Astrocyte (in vitro differentiated cells and primary cell): ENCODE measurements at regions not wholly inside any gene's neighbourhood (a gene's known extent, or its start where the extent isn't known, plus 50 kb on each side); places are given as distances from the start of the nearest gene placed in this dataset.
"Not testable (repeated sequence)": the region's sequence is repeated elsewhere in the genome, so short reads cannot be mapped to it uniquely, and the experiment has no call there.

Experiments used
- CTCF ChIP-seq: IDR thresholded peaks from 2 replicates; pipeline ENCODE4 v1.5.1; 2011; ENCODE audit warnings: low read depth, mild to moderate bottlenecking, inconsistent platforms, low read length, moderate library complexity; ENCODE audit not compliant: insufficient read depth
- EZH2 ChIP-seq: IDR thresholded peaks from 2 replicates; pipeline ENCODE4 v1.6.1; 2012; ENCODE audit warnings: mild to moderate bottlenecking, low read length, inconsistent platforms; ENCODE audit not compliant: insufficient read depth

GRCh38 chr16:29255957-29256356 is 150.6 kb downstream of the NPIPB11 start:
- not testable (repeated sequence) for TF ChIP-seq CTCF, EZH2
